ENCODE measurements at regions not wholly inside any gene's neighbourhood (a gene's known extent, or its start where the extent isn't known, plus 50 kb on each side); places are given as distances from the start of the nearest gene placed in this dataset.

- no peak for DNase-seq (ENCODE audit: low spot score)
These were observed 60.3 kb upstream of the KLF3 start for GRCh38 chr4:38603652-38604051.

GRCh38 chr4:38605181-38605752, 58.7 kb upstream of the KLF3 start:
- DNase-seq (ENCODE audit: low spot score): no peak

- DNase-seq (ENCODE audit: low spot score): no peak
These were observed 58.0 kb upstream of the KLF3 start for GRCh38 chr4:38605753-38606586.

GRCh38 chr4:38606587-38606905, 57.5 kb upstream of the KLF3 start:
- no peak for DNase-seq (ENCODE audit: low spot score)

GRCh38 chr4:38609614-38610013, 54.4 kb upstream of the KLF3 start:
- DNase-seq (ENCODE audit: low spot score): no peak

DNA sequence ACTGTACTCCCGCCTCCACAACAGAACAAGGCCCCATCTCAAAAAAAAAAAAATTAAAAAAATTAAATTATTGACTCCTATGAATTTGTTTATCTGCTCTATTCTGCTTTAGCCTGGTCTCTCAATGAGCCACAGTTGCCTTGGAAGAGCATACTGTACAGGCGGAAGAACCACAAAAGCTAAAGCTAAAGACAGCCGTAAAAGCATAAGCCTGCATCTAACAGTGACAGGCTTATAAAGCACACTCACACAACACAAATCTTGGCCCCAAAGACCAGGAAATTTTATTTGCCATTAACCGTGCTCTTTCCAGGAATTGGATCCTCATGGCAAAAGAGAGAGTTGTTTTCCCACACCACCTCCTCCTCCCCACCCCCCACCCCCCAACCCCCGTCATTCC, 53.5 kb upstream of the KLF3 start:
- no peak for DNase-seq (ENCODE audit: low spot score)

GRCh38 chr4:38610966-38611431, 53.0 kb upstream of the KLF3 start:
- no peak for DNase-seq (ENCODE audit: low spot score)

DNA sequence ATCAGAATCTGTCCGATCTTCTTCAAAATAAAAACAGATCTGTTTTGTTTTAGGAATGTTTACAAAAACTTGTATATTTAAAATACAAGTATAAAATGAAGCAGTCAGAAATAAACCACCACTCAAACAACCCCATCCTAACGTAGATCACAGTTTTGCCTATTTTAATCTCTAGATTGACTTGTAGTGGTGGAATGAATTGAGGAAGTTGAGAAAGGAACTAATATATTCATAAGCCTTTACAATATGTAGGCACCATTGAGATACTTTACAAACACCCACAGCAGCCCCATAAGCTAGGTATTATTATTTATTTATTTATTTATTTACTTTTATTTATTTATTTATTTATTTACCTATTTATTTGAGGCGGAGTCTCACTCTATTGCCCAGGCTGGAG, 52.3 kb upstream of the KLF3 start:
- no peak for DNase-seq (ENCODE audit: low spot score)

GRCh38 chr4:38612646-38613414, 51.2 kb upstream of the KLF3 start:
- no peak for DNase-seq (ENCODE audit: low spot score)

Measured in AG08396 (cell line).